NCI-H2171 treated with DMSO at 0.1 percent for 48 hours (cell line): ENCODE measurements at regions not wholly inside any gene's neighbourhood (a gene's known extent, or its start where the extent isn't known, plus 50 kb on each side); places are given as distances from the start of the nearest gene placed in this dataset.
"Not testable (repeated sequence)": the region's sequence is repeated elsewhere in the genome, so short reads cannot be mapped to it uniquely, and the experiment has no call there.

Experiments
- DNase-seq: peaks from one replicate; lab custom pipeline; 2025; lab: John Stamatoyannopoulos, UW

DNA sequence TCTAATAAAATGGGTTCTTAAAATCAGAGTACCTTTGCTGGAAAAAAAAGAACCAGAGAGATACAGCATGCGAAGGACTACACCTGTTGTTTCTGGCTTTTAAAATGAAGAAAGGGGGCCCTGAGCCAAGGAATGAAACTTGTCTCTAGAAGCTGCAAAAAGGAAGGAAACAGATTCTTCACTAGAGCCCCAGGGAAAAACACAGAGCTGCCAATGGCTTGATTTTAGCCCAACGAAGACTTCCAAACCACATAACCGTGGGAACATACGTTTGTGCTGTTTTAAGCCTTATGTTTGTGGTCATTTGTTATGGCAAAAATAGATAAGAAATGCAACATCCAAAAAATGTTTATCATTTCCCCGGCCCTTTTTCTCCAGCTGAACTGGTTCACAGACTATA is 780.0 kb downstream of the SORCS1 start:
- no peak for DNase-seq

- no peak for DNase-seq
These were observed 783.8 kb downstream of the SORCS1 start for GRCh38 chr10:106380706-106381105.

DNA sequence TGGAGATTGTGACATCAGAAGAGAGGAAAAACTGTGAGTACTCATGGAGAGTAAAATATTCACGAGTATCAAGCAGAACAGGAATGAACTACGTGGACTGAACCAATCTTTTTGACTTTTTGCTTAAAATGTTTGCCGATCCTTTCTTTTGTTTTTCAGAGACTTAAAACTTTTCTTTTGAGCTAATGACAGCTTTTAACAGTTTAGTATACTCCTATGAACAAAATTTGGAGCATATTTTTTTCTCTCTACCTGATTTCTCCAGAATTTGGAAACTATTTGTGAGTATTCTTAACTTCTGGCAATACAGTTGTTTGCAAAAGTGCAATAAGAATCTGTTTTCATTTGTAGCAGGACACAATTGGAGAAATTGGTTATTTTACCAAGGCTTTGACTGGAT is 786.3 kb downstream of the SORCS1 start:
- DNase-seq = no peak

DNA sequence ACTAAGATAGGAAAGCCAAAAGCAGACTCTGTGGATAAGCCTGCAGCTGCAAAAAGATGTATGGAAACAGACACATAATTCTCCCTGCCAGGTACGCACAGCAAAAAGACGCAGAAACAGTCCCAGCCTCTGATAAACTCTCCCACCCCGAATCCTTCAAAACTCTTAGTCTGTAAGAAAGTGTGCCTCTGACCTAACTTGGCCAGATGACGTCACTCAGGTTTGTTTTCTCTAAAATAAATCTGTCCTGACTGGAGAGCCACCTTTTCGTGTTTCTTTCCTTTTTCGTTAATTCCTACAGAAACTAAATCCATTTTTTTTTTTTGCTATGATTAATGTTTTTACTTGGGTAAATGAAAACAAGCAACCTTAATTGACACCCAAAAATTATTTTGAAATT is 793.8 kb downstream of the SORCS1 start:
- DNase-seq = no peak

DNA sequence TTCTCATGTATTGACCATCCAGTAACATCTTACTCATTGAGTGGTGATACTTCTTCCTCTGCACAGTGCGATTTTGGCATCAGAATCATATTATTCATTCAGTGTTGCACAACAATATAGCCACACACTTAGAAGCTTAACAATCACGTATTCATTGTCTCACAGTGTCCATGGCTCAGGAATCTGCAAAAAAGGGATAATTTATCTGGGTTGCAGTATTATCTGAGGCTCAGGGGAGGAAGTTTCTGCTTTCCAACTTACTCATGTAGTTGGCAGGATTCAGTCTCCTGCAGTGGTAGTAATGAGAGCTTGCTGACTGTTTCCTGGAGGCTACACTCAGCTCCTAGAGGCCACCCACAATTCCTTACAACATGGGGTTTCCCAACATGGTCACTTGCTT is 803.6 kb downstream of the SORCS1 start:
- DNase-seq = no peak

GRCh38 chr10:106355450-106355849 is 809.1 kb downstream of the SORCS1 start:
- DNase-seq = peak; percentile 0

- DNase-seq = no peak
These were observed 815.6 kb downstream of the SORCS1 start for GRCh38 chr10:106348933-106349332.

DNA sequence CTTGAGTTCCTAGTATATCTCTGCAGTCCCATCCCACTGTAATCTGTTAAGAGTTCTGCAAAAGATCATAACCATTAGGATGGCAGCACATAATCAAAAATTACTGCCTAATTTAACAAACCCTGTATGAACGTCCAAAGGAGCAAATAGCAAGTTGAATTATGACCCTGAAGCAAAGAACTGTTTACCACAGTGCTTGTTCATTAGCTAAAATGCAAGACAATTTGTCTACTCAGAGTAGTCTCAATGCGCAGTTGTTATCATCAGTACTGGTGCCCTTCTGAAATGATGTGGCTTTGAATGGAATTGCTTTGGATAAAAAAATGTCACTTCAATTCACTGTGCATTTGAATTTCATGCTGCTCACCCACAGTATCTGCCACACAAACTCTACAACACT is 817.0 kb downstream of the SORCS1 start:
- no peak for DNase-seq

GRCh38 chr10:106343539-106343938 is 821.0 kb downstream of the SORCS1 start:
- DNase-seq = not testable (repeated sequence)

- no peak for DNase-seq
These were observed 823.1 kb downstream of the SORCS1 start for GRCh38 chr10:106341356-106341755.

DNA sequence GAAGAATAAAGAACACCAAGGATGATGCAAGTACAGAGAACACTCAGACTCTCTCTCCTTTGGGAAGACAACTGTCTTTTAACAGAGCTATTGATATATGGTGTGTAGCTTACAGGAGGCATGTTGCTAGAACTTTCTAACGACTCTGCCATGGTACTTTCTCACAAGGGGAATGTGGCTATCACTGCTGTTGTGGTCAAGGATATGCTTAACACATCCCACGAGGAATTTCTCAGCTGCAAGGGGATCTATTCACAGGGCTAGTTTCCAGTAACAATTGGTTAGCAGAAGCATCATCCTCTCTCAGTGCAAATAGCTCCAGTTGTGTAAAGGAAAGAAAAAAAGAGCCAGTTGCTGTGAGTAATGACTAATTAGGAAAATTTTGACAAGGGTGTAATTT is 826.0 kb downstream of the SORCS1 start:
- DNase-seq = no peak

- no peak for DNase-seq
These were observed 827.6 kb downstream of the SORCS1 start for GRCh38 chr10:106336874-106337273.

GRCh38 chr10:106327747-106328146 is 836.8 kb downstream of the SORCS1 start:
- DNase-seq = no peak

DNA sequence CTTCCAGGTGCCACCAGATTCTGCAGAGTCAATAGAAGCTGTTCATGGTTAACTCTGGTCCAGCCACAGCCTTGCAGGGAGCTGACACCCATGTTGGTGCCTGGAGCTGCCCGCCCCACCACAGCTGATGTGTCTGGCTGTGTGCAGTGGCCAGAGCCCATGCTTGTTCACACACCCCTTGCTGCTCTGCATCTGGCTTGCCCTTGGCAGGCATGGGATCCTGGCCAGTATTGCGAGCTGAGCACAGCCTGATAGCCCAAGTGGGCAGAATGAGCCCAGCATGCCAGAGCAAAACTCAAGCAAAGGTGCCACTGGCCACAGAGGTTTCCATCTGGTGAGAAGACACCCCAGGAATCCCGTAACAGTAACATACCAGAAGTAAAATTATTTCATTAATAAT is 843.6 kb downstream of the SORCS1 start:
- no peak for DNase-seq

DNA sequence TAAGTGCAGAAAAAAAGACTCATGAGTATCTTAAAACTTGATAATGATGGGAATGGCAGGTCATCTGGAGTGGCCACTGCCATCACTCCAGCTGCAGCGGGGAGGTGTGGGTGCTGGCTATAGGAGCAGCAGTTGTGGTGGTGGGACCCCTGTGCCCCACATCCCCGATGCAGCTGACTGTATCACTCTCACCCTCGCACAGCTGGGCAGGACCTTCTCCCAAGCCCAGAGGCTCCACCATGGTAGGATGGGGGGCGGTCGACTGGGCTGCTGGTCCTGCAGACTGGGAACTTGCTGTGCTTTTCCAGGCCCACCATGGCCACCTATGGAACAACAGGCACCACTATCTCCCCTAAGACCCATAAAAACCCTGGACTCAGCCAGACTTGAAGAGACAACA is 844.4 kb downstream of the SORCS1 start:
- no peak for DNase-seq

DNA sequence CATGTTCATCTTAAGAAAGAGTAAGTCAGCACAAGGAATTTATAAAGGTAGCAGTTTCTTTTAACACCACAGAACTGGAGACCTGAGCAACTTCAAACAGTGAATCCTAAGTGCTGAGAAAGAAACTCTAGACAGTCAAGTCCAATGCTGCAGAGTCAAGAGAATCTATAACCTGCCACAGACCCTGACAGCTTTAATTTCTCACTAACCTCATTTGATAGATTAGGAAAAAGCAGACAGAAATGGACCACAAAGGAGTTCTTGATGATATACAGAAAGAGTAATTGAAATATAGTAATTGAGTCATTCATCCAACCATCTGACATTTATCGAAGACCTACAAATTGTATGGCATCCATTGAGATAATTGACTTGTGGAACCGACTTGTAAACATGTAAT is 847.0 kb downstream of the SORCS1 start:
- DNase-seq = no peak

DNA sequence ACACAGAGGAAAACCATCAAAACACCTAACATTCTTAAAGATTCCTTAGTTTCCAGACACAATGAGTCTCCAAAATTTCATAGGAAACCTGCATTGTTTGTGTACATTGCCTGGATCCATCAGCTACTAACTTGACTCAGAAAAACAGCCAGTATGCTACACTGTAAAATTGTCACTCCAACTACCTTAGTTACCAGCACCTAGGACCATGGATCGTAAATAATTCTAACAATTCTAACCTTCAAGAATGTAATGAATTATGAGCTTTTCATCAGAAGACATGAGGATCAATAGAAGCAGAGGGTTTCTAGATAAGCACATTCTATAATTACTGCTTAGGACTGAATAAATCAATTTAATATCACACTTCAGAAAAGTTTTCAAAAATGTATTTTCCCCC is 851.5 kb downstream of the SORCS1 start:
- no peak for DNase-seq

GRCh38 chr10:106312087-106312486 is 852.4 kb downstream of the SORCS1 start:
- DNase-seq = no peak

DNA sequence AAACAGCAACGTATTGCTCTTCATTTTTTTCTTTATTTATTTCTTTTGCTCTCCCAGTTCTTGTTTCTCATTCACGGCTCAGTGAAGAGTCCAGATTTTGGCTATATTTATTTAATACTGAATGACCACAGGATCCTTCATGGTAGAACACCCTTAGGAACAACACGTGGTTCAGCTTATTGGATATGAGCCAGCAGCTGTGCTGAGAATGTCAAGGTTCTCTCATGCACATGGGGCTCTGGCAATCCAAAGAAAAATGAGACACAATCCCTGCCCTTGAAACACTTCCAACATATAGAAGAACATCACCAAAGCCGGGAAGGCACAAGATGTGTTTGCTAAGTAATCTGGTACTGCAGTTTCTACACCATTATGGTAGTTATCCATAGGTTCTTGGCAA is 852.9 kb downstream of the SORCS1 start:
- no peak for DNase-seq

DNA sequence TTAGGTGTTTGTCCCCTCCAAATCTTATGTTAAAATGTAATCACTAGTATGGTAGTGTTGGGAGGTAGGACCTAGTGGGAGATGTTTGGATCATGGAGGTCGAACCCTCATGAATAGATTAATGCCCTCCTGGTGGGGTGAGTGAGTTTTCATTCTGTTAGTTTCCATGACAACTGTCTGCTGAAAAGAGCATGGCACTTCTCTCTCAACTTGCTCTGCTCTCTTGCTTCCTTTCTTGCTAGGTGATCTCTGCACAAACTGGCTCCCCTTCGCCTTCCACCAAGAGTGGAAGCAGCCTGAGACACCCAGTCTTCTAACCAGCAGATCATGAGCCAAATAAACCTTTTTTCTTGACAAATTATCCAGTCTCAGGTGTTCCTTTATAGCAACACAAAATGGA is 853.9 kb downstream of the SORCS1 start:
- DNase-seq = no peak

GRCh38 chr10:106309376-106309775 is 855.1 kb downstream of the SORCS1 start:
- no peak for DNase-seq

DNA sequence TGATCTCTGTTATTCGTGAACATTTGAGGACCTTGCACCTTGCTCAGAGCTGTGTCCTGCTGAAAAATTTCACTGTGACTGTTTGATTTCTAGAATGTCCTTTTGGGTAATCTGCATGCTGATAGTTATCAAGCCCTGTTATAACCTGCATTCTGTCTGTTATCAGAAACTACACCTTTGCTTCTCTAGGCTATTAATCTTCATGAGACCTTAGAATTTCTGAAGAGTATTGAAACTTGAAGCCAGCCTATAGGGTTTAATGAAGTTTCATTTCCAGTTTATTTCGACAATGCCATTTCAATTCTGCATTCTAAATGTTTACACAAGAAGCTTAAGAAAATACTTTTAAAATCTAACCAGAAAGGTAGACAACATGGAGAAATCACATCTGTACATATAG is 856.2 kb downstream of the SORCS1 start:
- no peak for DNase-seq

- no peak for DNase-seq
These were observed 860.5 kb downstream of the SORCS1 start for GRCh38 chr10:106304056-106304455.

GRCh38 chr10:106302961-106303360 is 861.5 kb downstream of the SORCS1 start:
- no peak for DNase-seq

DNA sequence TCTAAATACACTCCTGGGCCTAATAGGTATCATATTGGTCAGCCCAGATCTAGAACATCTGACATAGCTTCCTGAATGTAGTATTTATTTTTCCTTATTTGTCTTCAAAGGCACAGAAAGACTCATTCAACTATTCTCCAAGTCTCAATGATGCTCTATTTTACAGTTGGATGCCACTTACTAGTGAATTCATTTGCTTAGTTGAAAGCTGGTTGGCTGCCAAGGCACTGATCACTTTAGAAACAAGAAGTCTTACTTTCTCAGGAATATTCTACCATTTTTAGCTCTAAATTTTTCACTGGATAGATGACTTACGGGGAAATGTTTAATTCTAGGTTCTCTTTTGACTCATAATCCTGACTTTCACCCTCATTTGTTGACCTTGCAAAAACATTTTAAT is 863.4 kb downstream of the SORCS1 start:
- DNase-seq = no peak
